ENCODE measurements at regions not wholly inside any gene's neighbourhood (a gene's known extent, or its start where the extent isn't known, plus 50 kb on each side); places are given as distances from the start of the nearest gene placed in this dataset.

DNA sequence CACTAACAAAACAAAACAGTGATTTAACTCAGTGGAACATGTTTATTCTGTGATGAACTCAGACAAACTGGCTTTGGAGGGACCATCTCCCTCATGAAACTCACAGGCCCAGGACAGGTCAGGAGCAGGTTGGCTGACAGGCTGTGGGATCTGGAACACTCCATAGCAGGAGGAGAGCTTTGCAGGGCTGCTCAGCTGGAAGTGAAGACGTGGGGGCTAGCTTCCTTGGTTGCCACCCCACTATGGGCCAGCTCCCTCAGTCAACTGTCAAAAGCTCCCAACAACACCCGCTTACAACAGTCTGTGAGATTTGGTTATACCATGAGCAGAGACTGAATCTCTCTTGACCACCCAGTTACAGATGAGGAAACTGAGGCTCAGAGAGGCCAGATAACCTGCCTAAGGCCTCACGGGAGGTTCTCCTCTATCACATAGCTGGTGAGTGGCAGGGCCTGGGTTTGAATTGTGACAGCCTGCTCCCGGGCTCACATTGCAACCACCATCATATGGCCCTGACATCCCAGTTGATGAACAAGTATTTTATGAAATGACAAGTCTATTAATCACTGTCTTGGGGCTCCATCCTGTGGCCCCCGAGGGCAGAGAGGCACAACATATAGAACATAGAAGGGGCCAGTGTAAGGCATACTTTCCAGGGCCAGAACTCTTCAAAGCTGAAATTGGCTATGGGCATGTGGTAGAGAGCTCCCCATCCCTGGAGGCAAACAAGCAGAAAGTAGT lies 473.4 kb downstream of the MN1 start:
- ATAC-seq (no peak), DNase-seq (ENCODE audit: missing footprints) (no peak)
- intact Hi-C loops (cut with DNase I): loop anchor here (5.0 kb wide), 1 partner anchor 571 kb away; no protein-coding TSS in a partner anchor

DNA sequence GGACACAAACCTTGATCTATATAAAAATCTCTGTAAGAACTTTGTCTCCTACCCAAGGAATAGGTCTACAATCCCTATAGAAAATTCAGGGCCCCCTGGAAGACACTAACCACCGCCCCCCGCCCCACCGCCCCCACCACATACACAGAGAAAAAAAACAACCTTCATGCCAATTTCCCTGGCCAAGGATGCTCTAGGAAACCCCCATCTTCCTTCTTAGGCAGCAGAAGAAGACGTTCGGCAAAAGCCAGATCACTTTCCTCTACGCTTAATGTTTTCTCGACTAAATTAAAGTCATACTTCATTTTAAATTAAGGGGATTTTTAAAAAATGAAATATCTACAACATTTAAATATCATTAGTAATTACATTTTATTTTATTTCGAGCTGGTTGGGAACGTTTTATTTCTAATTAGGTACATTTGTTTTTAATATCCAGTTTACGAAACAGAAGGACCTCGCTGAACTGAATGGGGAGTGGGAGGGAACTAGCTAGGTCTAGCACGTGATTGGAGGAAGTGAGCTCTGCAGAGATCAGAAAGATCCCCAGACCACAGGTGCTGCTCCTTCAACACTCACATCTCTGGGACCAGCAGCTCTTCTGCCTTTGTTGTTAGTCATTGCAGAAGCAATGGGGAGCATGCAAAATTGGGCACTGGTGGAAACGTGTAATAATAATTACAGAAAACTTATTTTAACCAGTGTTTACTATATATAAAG lies 472.3 kb downstream of the MN1 start:
- intact Hi-C loops (cut with DNase I): loop anchor here (5.0 kb wide), 1 partner anchor 572 kb away; no protein-coding TSS in a partner anchor
- DNase-seq (ENCODE audit: missing footprints): no peak
- no peak for ATAC-seq

- intact Hi-C loops (cut with DNase I): loop anchor here (5.0 kb wide), 1 partner anchor 573 kb away; no protein-coding TSS in a partner anchor
- ATAC-seq (no peak), DNase-seq (ENCODE audit: missing footprints) (no peak)
These were observed 471.4 kb downstream of the MN1 start for GRCh38 chr22:27329966-27330645.

- intact Hi-C loops (cut with DNase I): no loop called here
- ATAC-seq: peak; percentile 87
- peak; percentile 73 for DNase-seq (ENCODE audit: missing footprints)
These were observed 469.9 kb downstream of the MN1 start for GRCh38 chr22:27331526-27332281.

DNA sequence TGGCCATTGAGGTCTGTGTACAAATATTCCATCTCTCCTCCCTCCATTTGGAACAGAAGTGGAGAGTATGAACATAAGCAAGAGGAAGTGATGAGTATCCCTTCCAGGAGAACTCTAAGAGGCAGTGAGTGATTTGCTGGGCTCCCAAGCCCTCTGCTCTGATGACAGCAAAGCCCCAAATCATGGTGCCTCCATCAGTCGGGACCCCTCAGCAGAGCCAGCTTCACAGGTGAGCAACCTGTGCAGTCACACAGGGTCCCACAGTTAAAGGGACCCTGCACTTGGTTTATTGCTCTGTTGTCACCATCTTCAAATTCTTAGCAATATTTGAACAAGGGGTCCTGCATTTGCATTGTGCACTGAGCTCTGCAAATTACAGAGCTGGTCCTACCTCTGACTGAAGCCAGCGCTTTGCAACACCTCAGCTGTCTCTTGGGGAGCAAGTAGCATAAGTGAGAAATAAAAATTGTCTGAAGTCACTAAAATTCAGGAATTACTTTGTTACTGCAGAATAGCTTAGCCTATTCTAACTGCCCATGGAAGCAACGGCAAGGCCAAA lies 466.4 kb downstream of the MN1 start:
- no peak for DNase-seq (ENCODE audit: missing footprints)
- intact Hi-C loops (cut with DNase I): no loop called here
- no peak for ATAC-seq

DNA sequence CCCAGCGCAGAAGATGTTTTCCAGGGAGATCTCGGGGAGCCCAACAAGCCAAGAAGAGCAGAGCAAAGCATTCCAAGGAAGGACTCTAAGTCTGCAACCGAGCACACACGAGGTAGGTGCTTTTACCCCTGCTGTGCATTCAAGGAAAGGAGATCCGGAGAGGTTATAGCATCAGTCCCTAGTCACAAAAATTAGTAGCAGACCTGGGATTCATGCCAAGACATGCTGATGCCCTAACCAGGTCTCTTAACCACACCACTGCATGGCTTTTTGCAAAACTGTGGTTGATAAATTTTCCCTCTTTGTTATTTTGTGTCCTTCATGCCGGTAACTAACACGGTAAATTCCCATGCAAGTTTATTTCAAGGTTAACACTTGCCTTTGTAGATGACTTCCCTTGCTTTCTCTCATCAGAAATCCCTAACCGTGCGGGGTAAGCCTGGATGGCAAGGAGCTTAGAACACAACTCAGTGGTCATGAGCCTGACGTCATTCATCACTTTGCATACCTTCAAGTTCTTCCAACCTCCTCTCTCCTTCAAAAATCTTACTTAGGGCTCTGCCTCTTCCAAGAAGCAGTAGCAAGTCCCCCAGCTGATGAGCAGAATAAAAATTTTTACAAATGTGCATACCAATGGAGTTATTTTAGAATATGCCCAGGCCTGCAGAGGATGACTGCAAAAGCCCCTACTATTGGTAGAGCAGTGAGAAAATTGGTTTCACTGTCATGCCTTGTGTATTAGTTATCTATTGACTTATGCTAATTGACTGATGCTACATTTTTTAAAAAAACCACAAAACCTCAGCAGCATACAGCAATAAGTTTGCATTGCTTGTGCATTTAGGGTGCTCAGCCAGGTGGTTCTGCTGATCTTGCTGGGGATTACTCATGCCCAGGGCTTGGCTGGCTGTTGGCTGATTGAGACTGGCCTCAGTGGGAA lies 465.1 kb downstream of the MN1 start:
- DNase-seq (ENCODE audit: missing footprints) (no peak), ATAC-seq (no peak)
- intact Hi-C loops (cut with DNase I): no loop called here

- no peak for DNase-seq (ENCODE audit: missing footprints)
- ATAC-seq: no peak
- intact Hi-C loops (cut with DNase I): no loop called here
These were observed 463.9 kb downstream of the MN1 start for GRCh38 chr22:27337676-27338075.

GRCh38 chr22:27340047-27340446 lies 461.5 kb downstream of the MN1 start:
- DNase-seq (ENCODE audit: missing footprints) (no peak), ATAC-seq (no peak)
- intact Hi-C loops (cut with DNase I): no loop called here

GRCh38 chr22:27344546-27344945 lies 457.0 kb downstream of the MN1 start:
- no peak for ATAC-seq
- intact Hi-C loops (cut with DNase I): no loop called here

GRCh38 chr22:27345691-27346090 lies 455.9 kb downstream of the MN1 start:
- DNase-seq (ENCODE audit: missing footprints): no peak
- no peak for ATAC-seq
- intact Hi-C loops (cut with DNase I): no loop called here

More at GRCh38 chr22:27344546-27344945, 457.0 kb downstream of the MN1 start:
- no peak for DNase-seq (ENCODE audit: missing footprints)

- DNase-seq (ENCODE audit: missing footprints) (no peak), ATAC-seq (no peak)
- intact Hi-C loops (cut with DNase I): no loop called here
These were observed 453.6 kb downstream of the MN1 start for GRCh38 chr22:27347951-27348350.

- ATAC-seq (no peak), DNase-seq (ENCODE audit: missing footprints) (no peak)
These were observed 452.9 kb downstream of the MN1 start for GRCh38 chr22:27348634-27349033.

DNA sequence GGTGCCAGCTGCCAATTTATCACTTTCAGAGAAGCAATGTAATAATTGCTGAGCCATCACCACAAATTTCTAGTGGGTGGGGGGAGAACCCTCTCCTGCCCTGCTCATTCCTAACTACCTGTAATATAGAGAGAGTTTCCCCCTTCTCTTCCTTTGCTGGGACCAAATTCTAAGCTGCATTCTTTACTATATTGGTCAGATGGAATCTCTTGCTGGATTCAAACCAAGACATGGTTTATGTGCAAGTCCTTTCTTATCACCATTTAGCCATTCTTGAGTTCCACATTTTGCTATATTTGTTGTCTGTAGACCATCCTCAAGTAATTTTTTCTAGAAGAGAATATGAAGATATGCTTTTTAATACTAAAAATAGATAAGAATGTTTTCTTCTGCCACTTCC lies 452.1 kb downstream of the MN1 start:
- intact Hi-C loops (cut with DNase I): no loop called here
- DNase-seq (ENCODE audit: missing footprints): no peak

More at GRCh38 chr22:27348634-27349033, 452.9 kb downstream of the MN1 start:
- intact Hi-C loops (cut with DNase I): no loop called here

GRCh38 chr22:27350306-27350705 lies 451.2 kb downstream of the MN1 start:
- DNase-seq (ENCODE audit: missing footprints) (no peak), ATAC-seq (no peak)
- intact Hi-C loops (cut with DNase I): no loop called here

More for the DNA sequence above, 452.1 kb downstream of the MN1 start:
- ATAC-seq: no peak

- no peak for ATAC-seq
- intact Hi-C loops (cut with DNase I): no loop called here
- no peak for DNase-seq (ENCODE audit: missing footprints)
These were observed 449.1 kb downstream of the MN1 start for GRCh38 chr22:27352426-27352825.

- DNase-seq (ENCODE audit: missing footprints) (no peak), ATAC-seq (no peak)
- intact Hi-C loops (cut with DNase I): no loop called here
These were observed 443.3 kb downstream of the MN1 start for GRCh38 chr22:27358096-27358870.

GRCh38 chr22:27370269-27370668 lies 431.3 kb downstream of the MN1 start:
- intact Hi-C loops (cut with DNase I): no loop called here
- DNase-seq (ENCODE audit: missing footprints): no peak
- ATAC-seq: no peak

All from Right ventricle myocardium inferior (tissue), 1 donor.